ENCODE measurements at regions not wholly inside any gene's neighbourhood (a gene's known extent, or its start where the extent isn't known, plus 50 kb on each side); places are given as distances from the start of the nearest gene placed in this dataset.

GRCh38 chr4:66852843-66853242 lies 692.5 kb downstream of the CENPC start:
- TF ChIP-seq EZH2 (IDR thresholded peaks at IDR 0.05; ENCODE audit: insufficient read depth, poor library complexity, severe bottlenecking) (no peak), EZH2phosphoT487 (IDR thresholded peaks at IDR 0.05; ENCODE audit: insufficient read depth, low read depth) (no peak)

All from GM23248 (cell line).